ENCODE measurements at regions not wholly inside any gene's neighbourhood (a gene's known extent, or its start where the extent isn't known, plus 50 kb on each side); places are given as distances from the start of the nearest gene placed in this dataset.
A peak's percentile ranks its signal among the peaks of the same experiment; 100 is the strongest.
"Not testable (repeated sequence)": the region's sequence is repeated elsewhere in the genome, so short reads cannot be mapped to it uniquely, and the experiment has no call there.

- peaks cover 4 to 23% (median 10%) of the 10 kb centered on the region in 7 donors for H3K9me3 Mint-ChIP-seq
- not testable (repeated sequence) for H3K36me3 ChIP-seq (ENCODE audit: control insufficient read depth, insufficient read depth, low read length); DNase-seq; H3K4me3 Mint-ChIP-seq; H3K27ac ChIP-seq (ENCODE audit: insufficient read depth, low read length, poor library complexity, severe bottlenecking); H3K27ac Mint-ChIP-seq; H3K4me1 ChIP-seq (ENCODE audit: control insufficient read depth, insufficient read depth, low read length, poor library complexity, severe bottlenecking); ATAC-seq (ENCODE audit: low read depth in 2 of 2); H3K27me3 ChIP-seq (ENCODE audit: control insufficient read depth, insufficient read depth, low read length); H3K4me1 Mint-ChIP-seq; H3K36me3 Mint-ChIP-seq; H3K9me3 ChIP-seq (ENCODE audit: control insufficient read depth in 2 of 2, low read length in 2 of 2); H3K27me3 Mint-ChIP-seq; H3K4me3 ChIP-seq (ENCODE audit: low read depth, low read length)
These were observed 823.1 kb upstream of the HS3ST5 start for GRCh38 chr6:115165912-115166311.

- H3K27ac Mint-ChIP-seq, result no peak overlapping the region
- H3K27ac ChIP-seq (ENCODE audit: insufficient read depth, low read length, poor library complexity, severe bottlenecking), result no peak overlapping the region
- H3K4me3 Mint-ChIP-seq, result no peak overlapping the region
- no peaks in the 10 kb centered on the region for H3K27me3 Mint-ChIP-seq
- ATAC-seq (ENCODE audit: low read depth in 2 of 2), result no peak
- H3K27me3 ChIP-seq (ENCODE audit: control insufficient read depth, insufficient read depth, low read length), result no peaks in the 10 kb centered on the region
- H3K4me1 Mint-ChIP-seq, result no peaks in the 10 kb centered on the region
- peaks cover 0 to 2% of the 10 kb centered on the region in 2 experiments for H3K9me3 ChIP-seq (ENCODE audit: control insufficient read depth in 2 of 2, low read length in 2 of 2)
- H3K36me3 Mint-ChIP-seq, result no peaks in the 10 kb centered on the region
- H3K9me3 Mint-ChIP-seq, result peaks cover 4 to 15% (median 11%) of the 10 kb centered on the region in 7 donors
- no peaks in the 10 kb centered on the region for H3K36me3 ChIP-seq (ENCODE audit: control insufficient read depth, insufficient read depth, low read length)
- H3K4me1 ChIP-seq (ENCODE audit: control insufficient read depth, insufficient read depth, low read length, poor library complexity, severe bottlenecking), result no peaks in the 10 kb centered on the region
- H3K4me3 ChIP-seq (ENCODE audit: low read depth, low read length), result no peak overlapping the region
- no peak for DNase-seq
These were observed 816.9 kb upstream of the HS3ST5 start for GRCh38 chr6:115159733-115160132.

DNA sequence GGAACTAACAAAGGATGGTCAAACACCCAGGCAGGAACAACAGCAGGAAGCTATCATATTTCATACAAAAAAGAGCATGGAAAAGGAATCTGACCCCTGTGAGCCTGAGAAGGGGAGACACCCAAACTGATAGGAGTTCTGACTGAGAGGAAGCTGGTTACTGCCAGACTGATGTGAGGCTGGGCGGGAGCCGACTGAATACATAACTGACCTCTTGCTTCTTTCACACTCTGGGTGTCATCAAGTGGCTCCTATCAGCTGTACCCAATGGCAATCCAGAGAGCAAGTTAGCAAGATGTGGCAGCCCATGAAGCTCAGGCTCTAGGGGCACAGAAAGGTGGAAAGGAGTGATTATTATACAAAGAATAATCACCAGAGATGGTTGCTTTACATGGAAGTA is 795.1 kb upstream of the HS3ST5 start:
- Histone ChIP-seq H3K27me3 (ENCODE audit: control insufficient read depth, insufficient read depth, low read length) (no peaks in the 10 kb centered on the region), H3K4me3 (ENCODE audit: low read depth, low read length) (no peak overlapping the region), H3K36me3 (ENCODE audit: control insufficient read depth, insufficient read depth, low read length) (no peaks in the 10 kb centered on the region), H3K4me1 (ENCODE audit: control insufficient read depth, insufficient read depth, low read length, poor library complexity, severe bottlenecking) (no peaks in the 10 kb centered on the region), H3K27ac (ENCODE audit: insufficient read depth, low read length, poor library complexity, severe bottlenecking) (no peak overlapping the region), H3K9me3 (ENCODE audit: control insufficient read depth in 2 of 2, low read length in 2 of 2) (peaks cover 2 to 8% of the 10 kb centered on the region in 2 experiments)
- H3K9me3 Mint-ChIP-seq, result peaks cover 0 to 8% (median 0%) of the 10 kb centered on the region in 7 donors
- no peaks in the 10 kb centered on the region for H3K36me3 Mint-ChIP-seq
- no peaks in the 10 kb centered on the region for H3K27me3 Mint-ChIP-seq
- no peak overlapping the region for H3K4me3 Mint-ChIP-seq
- H3K27ac Mint-ChIP-seq, result peak overlapping the region in 1 of 3 donors; percentile 54
- H3K4me1 Mint-ChIP-seq, result no peaks in the 10 kb centered on the region
- DNase-seq (no peak), ATAC-seq (ENCODE audit: low read depth in 2 of 2) (no peak)

DNA sequence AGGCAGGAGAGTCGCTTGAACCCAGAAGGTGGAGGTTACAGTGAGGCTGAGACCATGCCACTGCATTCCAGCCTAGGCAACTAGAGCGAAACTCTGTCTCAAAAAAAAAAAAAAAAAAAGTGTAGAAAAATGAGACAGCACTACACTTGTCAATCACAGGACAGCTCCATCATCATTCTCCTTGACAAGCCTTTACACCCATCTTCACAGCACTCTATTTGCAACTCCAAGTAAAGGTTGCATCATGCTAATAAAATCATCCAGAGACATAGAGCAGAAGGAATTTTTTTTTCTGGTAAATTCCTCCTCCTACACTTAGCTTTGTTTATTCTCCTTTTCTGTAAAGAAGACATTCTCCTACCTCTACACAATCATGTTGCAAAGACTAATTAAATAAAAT is 791.0 kb upstream of the HS3ST5 start:
- Mint-ChIP-seq H3K27ac (no peak overlapping the region), H3K27me3 (no peaks in the 10 kb centered on the region), H3K36me3 (no peaks in the 10 kb centered on the region), H3K4me3 (no peak overlapping the region), H3K9me3 (peaks cover 0 to 14% (median 3%) of the 10 kb centered on the region in 7 donors), H3K4me1 (no peaks in the 10 kb centered on the region)
- no peak overlapping the region for H3K4me3 ChIP-seq (ENCODE audit: low read depth, low read length)
- no peaks in the 10 kb centered on the region for H3K36me3 ChIP-seq (ENCODE audit: control insufficient read depth, insufficient read depth, low read length)
- H3K9me3 ChIP-seq (ENCODE audit: control insufficient read depth in 2 of 2, low read length in 2 of 2), result peaks cover 2 to 8% of the 10 kb centered on the region in 2 experiments
- no peaks in the 10 kb centered on the region for H3K27me3 ChIP-seq (ENCODE audit: control insufficient read depth, insufficient read depth, low read length)
- no peaks in the 10 kb centered on the region for H3K4me1 ChIP-seq (ENCODE audit: control insufficient read depth, insufficient read depth, low read length, poor library complexity, severe bottlenecking)
- no peak overlapping the region for H3K27ac ChIP-seq (ENCODE audit: insufficient read depth, low read length, poor library complexity, severe bottlenecking)
- no peak for ATAC-seq (ENCODE audit: low read depth in 2 of 2)
- DNase-seq, result no peak

DNA sequence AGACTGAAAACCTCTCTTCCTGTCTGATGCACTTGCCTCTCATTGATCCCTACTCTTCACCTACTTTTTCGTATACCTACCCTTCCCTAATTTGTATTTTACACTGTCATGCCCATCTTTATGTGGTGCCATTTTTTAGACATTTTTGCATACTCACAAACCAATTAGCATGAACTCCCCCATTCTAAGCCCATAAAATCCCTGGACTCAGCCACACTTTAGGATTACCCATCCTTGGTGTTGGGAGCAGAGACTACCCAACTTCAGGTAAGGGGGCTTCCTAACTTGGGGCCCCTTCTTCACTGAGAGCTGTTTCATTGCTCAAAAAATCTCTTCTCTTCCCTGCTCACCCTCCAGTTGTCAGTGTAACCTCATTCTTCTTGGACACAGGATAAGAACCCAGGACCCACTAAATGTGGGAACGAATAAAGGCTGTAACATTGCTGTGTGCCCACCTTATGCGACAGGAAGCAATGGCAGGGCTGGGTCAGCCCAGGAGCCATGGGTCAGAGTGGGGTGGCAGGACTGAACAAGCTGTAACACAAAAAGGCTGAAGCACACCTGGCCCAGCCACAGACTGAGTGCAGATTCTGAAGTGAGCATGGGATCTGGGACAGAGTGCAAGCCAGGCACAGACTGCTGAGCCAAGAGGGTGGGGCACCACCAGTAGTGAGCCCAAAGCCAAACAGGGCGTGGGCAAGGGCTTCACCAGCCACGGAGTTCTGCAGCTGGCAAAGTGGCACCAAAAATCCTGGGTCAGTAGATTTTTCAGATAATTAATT is 789.1 kb upstream of the HS3ST5 start:
- H3K27me3 ChIP-seq (ENCODE audit: control insufficient read depth, insufficient read depth, low read length), result no peaks in the 10 kb centered on the region
- no peak for ATAC-seq (ENCODE audit: low read depth in 2 of 2)
- no peak overlapping the region for H3K27ac Mint-ChIP-seq

GRCh38 chr6:115121513-115121912 is 778.7 kb upstream of the HS3ST5 start:
- H3K27ac ChIP-seq (ENCODE audit: insufficient read depth, low read length, poor library complexity, severe bottlenecking); H3K27me3 Mint-ChIP-seq; H3K9me3 ChIP-seq (ENCODE audit: control insufficient read depth in 2 of 2, low read length in 2 of 2); H3K36me3 Mint-ChIP-seq; H3K9me3 Mint-ChIP-seq; H3K4me1 ChIP-seq (ENCODE audit: control insufficient read depth, insufficient read depth, low read length, poor library complexity, severe bottlenecking); H3K36me3 ChIP-seq (ENCODE audit: control insufficient read depth, insufficient read depth, low read length); H3K27me3 ChIP-seq (ENCODE audit: control insufficient read depth, insufficient read depth, low read length); H3K4me3 ChIP-seq (ENCODE audit: low read depth, low read length); H3K4me1 Mint-ChIP-seq; ATAC-seq (ENCODE audit: low read depth in 2 of 2); H3K4me3 Mint-ChIP-seq; DNase-seq; H3K27ac Mint-ChIP-seq: not testable (repeated sequence)

More for the DNA sequence above, 789.1 kb upstream of the HS3ST5 start:
- H3K27me3 Mint-ChIP-seq, result no peaks in the 10 kb centered on the region
- H3K36me3 Mint-ChIP-seq, result no peaks in the 10 kb centered on the region
- Histone ChIP-seq H3K36me3 (ENCODE audit: control insufficient read depth, insufficient read depth, low read length) (no peaks in the 10 kb centered on the region), H3K4me1 (ENCODE audit: control insufficient read depth, insufficient read depth, low read length, poor library complexity, severe bottlenecking) (no peaks in the 10 kb centered on the region), H3K4me3 (ENCODE audit: low read depth, low read length) (no peak overlapping the region), H3K9me3 (ENCODE audit: control insufficient read depth in 2 of 2, low read length in 2 of 2) (peaks cover 0 to 2% of the 10 kb centered on the region in 2 experiments), H3K27ac (ENCODE audit: insufficient read depth, low read length, poor library complexity, severe bottlenecking) (no peak overlapping the region)
- H3K9me3 Mint-ChIP-seq, result peaks cover 0 to 14% (median 3%) of the 10 kb centered on the region in 7 donors
- no peaks in the 10 kb centered on the region for H3K4me1 Mint-ChIP-seq
- no peak for DNase-seq
- H3K4me3 Mint-ChIP-seq, result no peak overlapping the region

DNA sequence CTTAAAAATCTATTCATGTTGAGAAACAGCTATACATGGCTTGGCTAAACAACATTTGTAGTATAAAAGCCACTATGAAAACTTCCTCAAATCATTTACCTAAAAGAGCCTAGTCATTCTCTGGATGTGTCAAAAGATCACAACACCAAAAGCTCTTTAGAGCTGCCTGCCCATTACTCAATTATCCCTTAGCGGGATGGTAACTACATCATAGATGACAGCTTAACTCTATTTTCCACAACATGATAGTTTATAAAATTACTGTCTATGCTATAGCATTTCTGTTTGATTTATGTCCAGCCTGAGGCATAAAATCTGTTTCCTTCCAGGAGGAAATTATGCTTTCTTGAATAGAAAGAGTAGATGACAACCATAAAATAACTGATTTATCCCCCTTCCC is 777.6 kb upstream of the HS3ST5 start:
- Histone ChIP-seq H3K27ac (ENCODE audit: insufficient read depth, low read length, poor library complexity, severe bottlenecking) (no peak overlapping the region), H3K4me3 (ENCODE audit: low read depth, low read length) (no peak overlapping the region), H3K4me1 (ENCODE audit: control insufficient read depth, insufficient read depth, low read length, poor library complexity, severe bottlenecking) (no peaks in the 10 kb centered on the region), H3K36me3 (ENCODE audit: control insufficient read depth, insufficient read depth, low read length) (no peaks in the 10 kb centered on the region), H3K27me3 (ENCODE audit: control insufficient read depth, insufficient read depth, low read length) (no peaks in the 10 kb centered on the region), H3K9me3 (ENCODE audit: control insufficient read depth in 2 of 2, low read length in 2 of 2) (no peaks in the 10 kb centered on the region)
- Mint-ChIP-seq H3K36me3 (no peaks in the 10 kb centered on the region), H3K4me1 (no peaks in the 10 kb centered on the region), H3K4me3 (no peak overlapping the region), H3K27me3 (no peaks in the 10 kb centered on the region), H3K27ac (no peak overlapping the region), H3K9me3 (peaks cover 1 to 8% (median 4%) of the 10 kb centered on the region in 7 donors)
- ATAC-seq (ENCODE audit: low read depth in 2 of 2), result no peak
- no peak for DNase-seq

DNA sequence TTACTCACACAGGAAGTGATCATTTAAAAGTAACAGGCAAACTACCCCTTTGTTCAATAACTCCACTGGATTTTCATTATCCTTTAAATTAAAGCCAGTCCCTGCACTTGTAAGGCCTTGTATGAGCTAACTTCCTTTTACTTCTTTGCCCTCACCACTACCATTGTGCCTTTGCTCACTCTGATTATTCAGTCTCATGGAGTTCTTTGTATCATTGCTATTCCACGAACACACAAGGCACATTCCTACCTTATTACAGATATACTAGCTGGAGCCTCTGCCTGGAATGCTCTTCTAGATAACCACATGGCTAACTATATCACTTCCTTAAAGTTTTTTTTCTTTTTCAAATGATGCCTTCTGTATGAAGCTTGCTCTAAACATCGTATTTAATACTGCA is 748.6 kb upstream of the HS3ST5 start:
- Histone ChIP-seq H3K36me3 (ENCODE audit: control insufficient read depth, insufficient read depth, low read length) (no peaks in the 10 kb centered on the region), H3K27me3 (ENCODE audit: control insufficient read depth, insufficient read depth, low read length) (no peaks in the 10 kb centered on the region), H3K4me1 (ENCODE audit: control insufficient read depth, insufficient read depth, low read length, poor library complexity, severe bottlenecking) (no peaks in the 10 kb centered on the region), H3K27ac (ENCODE audit: insufficient read depth, low read length, poor library complexity, severe bottlenecking) (no peak overlapping the region), H3K4me3 (ENCODE audit: low read depth, low read length) (no peak overlapping the region), H3K9me3 (ENCODE audit: control insufficient read depth in 2 of 2, low read length in 2 of 2) (peaks cover 0 to 5% of the 10 kb centered on the region in 2 experiments)
- no peak for ATAC-seq (ENCODE audit: low read depth in 2 of 2)
- H3K4me3 Mint-ChIP-seq, result no peak overlapping the region
- H3K27me3 Mint-ChIP-seq, result no peaks in the 10 kb centered on the region
- no peak for DNase-seq
- peak overlapping the region in 1 of 3 donors; percentile 28 for H3K27ac Mint-ChIP-seq
- H3K36me3 Mint-ChIP-seq, result no peaks in the 10 kb centered on the region
- no peaks in the 10 kb centered on the region for H3K4me1 Mint-ChIP-seq
- H3K9me3 Mint-ChIP-seq, result peaks cover 0 to 24% (median 10%) of the 10 kb centered on the region in 7 donors

Measured in CD4-positive, CD25-positive, alpha-beta regulatory T cell (primary cell).